ENCODE measurements at regions not wholly inside any gene's neighbourhood (a gene's known extent, or its start where the extent isn't known, plus 50 kb on each side); places are given as distances from the start of the nearest gene placed in this dataset.

GRCh38 chr10:124305984-124306383 lies 112.7 kb downstream of the OAT start:
- Histone ChIP-seq H3K36me3 (no peaks in the 10 kb centered on the region), H3K27ac (no peak overlapping the region)
- DNase-seq, result no peak

GRCh38 chr10:124305131-124305530 lies 113.6 kb downstream of the OAT start:
- Histone ChIP-seq H3K4me3 (no peak overlapping the region), H3K4me1 (no peaks in the 10 kb centered on the region), H3K9me3 (peaks cover 0 to 6% (median 0%) of the 10 kb centered on the region in 4 donors), H3K27ac (no peak overlapping the region), H3K36me3 (no peaks in the 10 kb centered on the region), H3K27me3 (no peaks in the 10 kb centered on the region)
- no peak for DNase-seq
- TF ChIP-seq POLR2A (IDR thresholded peaks at IDR 0.05) (no peak), CTCF (IDR thresholded peaks at IDR 0.05) (no peak)

More at GRCh38 chr10:124305984-124306383, 112.7 kb downstream of the OAT start:
- Histone ChIP-seq H3K4me1 (no peaks in the 10 kb centered on the region), H3K4me3 (no peak overlapping the region), H3K27me3 (no peaks in the 10 kb centered on the region), H3K9me3 (no peaks in the 10 kb centered on the region)
- no peak for TF ChIP-seq CTCF (IDR thresholded peaks at IDR 0.05)
- TF ChIP-seq POLR2A (IDR thresholded peaks at IDR 0.05), result no peak

- H3K27ac ChIP-seq, result no peak overlapping the region
- H3K9me3 ChIP-seq, result peaks cover 0 to 6% (median 0%) of the 10 kb centered on the region in 4 donors
- peak in 1 of 3 donors; percentile 14 for DNase-seq
- TF ChIP-seq CTCF (IDR thresholded peaks at IDR 0.05), result no peak
- TF ChIP-seq POLR2A (IDR thresholded peaks at IDR 0.05), result no peak
- H3K4me3 ChIP-seq, result no peak overlapping the region
- no peaks in the 10 kb centered on the region for H3K36me3 ChIP-seq
- no peaks in the 10 kb centered on the region for H3K27me3 ChIP-seq
- H3K4me1 ChIP-seq, result no peaks in the 10 kb centered on the region
Observed at GRCh38 chr10:124303662-124304418, 114.9 kb downstream of the OAT start.

GRCh38 chr10:124302951-124303505 lies 115.7 kb downstream of the OAT start:
- TF ChIP-seq POLR2A (IDR thresholded peaks at IDR 0.05) (no peak), CTCF (IDR thresholded peaks at IDR 0.05) (no peak)
- no peaks in the 10 kb centered on the region for H3K36me3 ChIP-seq
- peak in 1 of 3 donors; percentile 11 for DNase-seq
- no peaks in the 10 kb centered on the region for H3K27me3 ChIP-seq
- peaks cover 0 to 6% (median 0%) of the 10 kb centered on the region in 4 donors for H3K9me3 ChIP-seq
- no peak overlapping the region for H3K27ac ChIP-seq
- H3K4me1 ChIP-seq, result no peaks in the 10 kb centered on the region
- no peak overlapping the region for H3K4me3 ChIP-seq

GRCh38 chr10:124301736-124302135 lies 117.0 kb downstream of the OAT start:
- H3K36me3 ChIP-seq, result no peaks in the 10 kb centered on the region
- no peak overlapping the region for H3K27ac ChIP-seq
- no peak overlapping the region for H3K4me3 ChIP-seq
- H3K9me3 ChIP-seq, result peaks cover 0 to 6% (median 0%) of the 10 kb centered on the region in 4 donors
- TF ChIP-seq POLR2A (IDR thresholded peaks at IDR 0.05) (no peak), CTCF (IDR thresholded peaks at IDR 0.05) (no peak)
- no peaks in the 10 kb centered on the region for H3K4me1 ChIP-seq
- no peaks in the 10 kb centered on the region for H3K27me3 ChIP-seq
- peak in 1 of 3 donors; percentile 28 for DNase-seq

Data from Peyer's patch (tissue), 4 donors.